ENCODE measurements at regions not wholly inside any gene's neighbourhood (a gene's known extent, or its start where the extent isn't known, plus 50 kb on each side); places are given as distances from the start of the nearest gene placed in this dataset.

GRCh38 chr18:75531212-75531850, 103.8 kb upstream of the SMIM21 start:
- H2AFZ ChIP-seq (ENCODE audit: low read depth, low read length) = no peak overlapping the region
- H3K4me1 ChIP-seq (replicated peaks in 1 of 2; ENCODE audit: control insufficient read depth in 2 of 2, insufficient read depth in 2 of 2, low read length in 2 of 2) = no peaks in the 10 kb centered on the region; a peak in 1 of 5 replicates
- DNase-seq (ENCODE audit: extremely low read depth in 1 of 4, low spot score in 3 of 4) (no peak), FAIRE-seq (no peak), ATAC-seq (no peak)
- intact Hi-C loops (cut with micrococcal nuclease) = no loop called here
- H4K20me1 ChIP-seq (replicated peaks; ENCODE audit: control insufficient read depth, insufficient read depth, low read length) = no peaks in the 10 kb centered on the region
- CTCF ChIA-PET (ENCODE audit: low intra/inter-chr PET ratio) = no interaction called here
- H3K9me3 ChIP-seq (replicated peaks; ENCODE audit: control insufficient read depth, insufficient read depth, low read depth, low read length) = no peaks in the 10 kb centered on the region
- WGBS (ENCODE audit: insufficient coverage, low coverage, missing lambda C conversion rate) = 0% methylated on average over 12 of the region's 14 CpGs
- POLR2A ChIA-PET = interaction anchor here (0.6 kb wide), 1 partner anchor 30 kb away, joined by 3 read pairs; no protein-coding TSS in a partner anchor
- H3K4me3 ChIP-seq = no peak overlapping the region
- no peaks in the 10 kb centered on the region for H3K36me3 ChIP-seq (ENCODE audit: control insufficient read depth, insufficient read depth, low read length)
- peaks cover 0 to 13% of the 10 kb centered on the region in 2 experiments; a peak in 2 of 5 replicates for H3K27me3 ChIP-seq (ENCODE audit: control insufficient read depth in 2 of 2, insufficient read depth in 2 of 2, low read length in 2 of 2)
- no peaks in the 10 kb centered on the region for H3K79me2 ChIP-seq (ENCODE audit: control insufficient read depth, insufficient read depth, low read length)
- no peak overlapping the region for H3K4me2 ChIP-seq (ENCODE audit: insufficient read depth, low read length)
- H3K9me1 ChIP-seq (ENCODE audit: control insufficient read depth, insufficient read depth, low read length) = no peaks in the 10 kb centered on the region
- H3K27ac ChIP-seq (ENCODE audit: extremely low read depth, low read depth, low read length) = no peak overlapping the region
- in situ Hi-C loops (cut with MboI) = no loop called here
- BruUV-seq (replicated peaks) = no TSS peak
- H3K9ac ChIP-seq (ENCODE audit: insufficient read depth in 1 of 2, low read depth in 2 of 2, low read length in 2 of 2) = no peak overlapping the region
- TF ChIP-seq GTF3C2 (IDR thresholded peaks at IDR 0.05; ENCODE audit: borderline replicate concordance, extremely low read depth, insufficient read length) (no peak), ZFPM2 (CRISPR knock-in tag; IDR thresholded peaks at IDR 0.05) (no peak), WHSC1 (IDR thresholded peaks at IDR 0.05; ENCODE audit: low read length) (no peak), PTRF (tag; IDR thresholded peaks at IDR 0.05) (no peak), TARDBP (IDR thresholded peaks at IDR 0.05) (no peak), KLF1 (tag; IDR thresholded peaks at IDR 0.05) (no peak), MXI1 (IDR thresholded peaks at IDR 0.05; ENCODE audit: low read depth, low read length) (no peak), HSF4 (CRISPR knock-in tag; IDR thresholded peaks at IDR 0.05; ENCODE audit: borderline replicate concordance) (no peak), RBM39 (optimal IDR thresholded peaks at IDR 0.05; ENCODE audit: low read depth, low read length) (no peak), STAT5A (IDR thresholded peaks at IDR 0.05; ENCODE audit: borderline replicate concordance, low read length) (no peak)
- TF ChIP-seq, protein P1, sequence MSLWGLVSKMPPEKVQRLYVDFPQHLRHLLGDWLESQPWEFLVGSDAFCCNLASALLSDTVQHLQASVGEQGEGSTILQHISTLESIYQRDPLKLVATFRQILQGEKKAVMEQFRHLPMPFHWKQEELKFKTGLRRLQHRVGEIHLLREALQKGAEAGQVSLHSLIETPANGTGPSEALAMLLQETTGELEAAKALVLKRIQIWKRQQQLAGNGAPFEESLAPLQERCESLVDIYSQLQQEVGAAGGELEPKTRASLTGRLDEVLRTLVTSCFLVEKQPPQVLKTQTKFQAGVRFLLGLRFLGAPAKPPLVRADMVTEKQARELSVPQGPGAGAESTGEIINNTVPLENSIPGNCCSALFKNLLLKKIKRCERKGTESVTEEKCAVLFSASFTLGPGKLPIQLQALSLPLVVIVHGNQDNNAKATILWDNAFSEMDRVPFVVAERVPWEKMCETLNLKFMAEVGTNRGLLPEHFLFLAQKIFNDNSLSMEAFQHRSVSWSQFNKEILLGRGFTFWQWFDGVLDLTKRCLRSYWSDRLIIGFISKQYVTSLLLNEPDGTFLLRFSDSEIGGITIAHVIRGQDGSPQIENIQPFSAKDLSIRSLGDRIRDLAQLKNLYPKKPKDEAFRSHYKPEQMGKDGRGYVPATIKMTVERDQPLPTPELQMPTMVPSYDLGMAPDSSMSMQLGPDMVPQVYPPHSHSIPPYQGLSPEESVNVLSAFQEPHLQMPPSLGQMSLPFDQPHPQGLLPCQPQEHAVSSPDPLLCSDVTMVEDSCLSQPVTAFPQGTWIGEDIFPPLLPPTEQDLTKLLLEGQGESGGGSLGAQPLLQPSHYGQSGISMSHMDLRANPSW (CRISPR knock-in tag; IDR thresholded peaks at IDR 0.05) = no peak

Data from K562 (cell line).